ENCODE measurements at regions not wholly inside any gene's neighbourhood (a gene's known extent, or its start where the extent isn't known, plus 50 kb on each side); places are given as distances from the start of the nearest gene placed in this dataset.

GRCh38 chr10:80701706-80702105, 164.0 kb downstream of the SH2D4B start:
- no peak for DNase-seq
- Histone ChIP-seq H3K9me3 (no peaks in the 10 kb centered on the region), H3K27ac (no peak overlapping the region), H3K36me3 (no peaks in the 10 kb centered on the region), H3K27me3 (no peaks in the 10 kb centered on the region), H3K4me1 (no peaks in the 10 kb centered on the region), H3K4me3 (replicated peaks in 1 of 3) (no peak overlapping the region)
- intact Hi-C loops (cut with DNase I), result no loop called here
- TF ChIP-seq CTCF (IDR thresholded peaks at IDR 0.05) (no peak), POLR2A (IDR thresholded peaks at IDR 0.05) (no peak)
- WGBS, 2 donors, result 82 to 90% methylated on average over 2 of the region's 2 CpGs

- H3K36me3 ChIP-seq, result no peaks in the 10 kb centered on the region
- no peaks in the 10 kb centered on the region for H3K27me3 ChIP-seq
- H3K4me3 ChIP-seq (replicated peaks in 1 of 3), result no peak overlapping the region
- H3K4me1 ChIP-seq, result no peaks in the 10 kb centered on the region
- intact Hi-C loops (cut with DNase I), result no loop called here
- no peak for DNase-seq
- H3K27ac ChIP-seq, result no peak overlapping the region
- no peaks in the 10 kb centered on the region for H3K9me3 ChIP-seq
- 82 to 87% methylated on average over 6 of the region's 6 CpGs for WGBS, 2 donors
- TF ChIP-seq CTCF (IDR thresholded peaks at IDR 0.05), result no peak
- no peak for TF ChIP-seq POLR2A (IDR thresholded peaks at IDR 0.05)
Measured at GRCh38 chr10:80702143-80702542, 164.4 kb downstream of the SH2D4B start.

DNA sequence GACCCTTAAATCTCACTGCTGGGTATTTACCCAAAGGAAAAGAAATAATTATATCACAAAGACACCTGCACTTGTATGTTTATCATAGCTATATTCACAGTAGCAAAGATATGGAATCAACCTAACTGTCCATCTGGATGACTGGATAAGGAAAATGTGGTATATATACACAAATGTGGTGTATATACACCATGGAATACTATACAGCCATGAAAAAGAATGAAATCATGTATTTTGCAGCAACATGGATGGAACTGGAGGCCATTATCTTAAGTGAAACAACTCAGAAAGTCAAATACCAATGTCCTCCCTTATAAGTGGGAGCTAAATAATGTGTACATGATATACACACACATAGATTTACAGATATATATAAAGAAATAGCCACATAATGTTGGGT, 168.2 kb downstream of the SH2D4B start:
- intact Hi-C loops (cut with DNase I), result no loop called here
- no peaks in the 10 kb centered on the region for H3K36me3 ChIP-seq
- H3K4me3 ChIP-seq (replicated peaks in 1 of 3), result no peak overlapping the region
- TF ChIP-seq POLR2A (IDR thresholded peaks at IDR 0.05), result no peak
- TF ChIP-seq CTCF (IDR thresholded peaks at IDR 0.05), result no peak
- no peaks in the 10 kb centered on the region for H3K4me1 ChIP-seq
- no peaks in the 10 kb centered on the region for H3K27me3 ChIP-seq
- no peaks in the 10 kb centered on the region for H3K9me3 ChIP-seq
- no peak for DNase-seq
- no peak overlapping the region for H3K27ac ChIP-seq

DNA sequence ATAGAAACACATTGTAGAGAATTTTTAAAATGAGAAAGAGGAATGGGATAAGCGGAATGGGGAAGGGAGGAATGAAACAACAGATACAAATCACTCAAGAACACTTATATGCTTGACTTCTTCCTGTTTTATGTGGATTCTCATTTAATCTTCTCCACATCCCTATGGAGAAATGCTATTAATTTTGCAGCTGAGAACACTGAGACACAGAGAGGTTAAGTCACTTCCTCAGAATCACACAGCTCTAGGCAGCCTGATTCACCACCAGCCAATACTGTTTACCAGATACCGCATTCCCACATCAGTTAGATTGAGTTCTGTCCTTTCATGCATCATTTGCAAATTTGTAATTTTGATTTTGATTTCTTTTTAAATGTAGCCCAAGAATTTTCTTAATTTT, 170.5 kb downstream of the SH2D4B start:
- WGBS, 2 donors, result 96 to 97% methylated on average over 2 of the region's 2 CpGs
- Histone ChIP-seq H3K27me3 (no peaks in the 10 kb centered on the region), H3K27ac (no peak overlapping the region), H3K36me3 (no peaks in the 10 kb centered on the region), H3K4me1 (no peaks in the 10 kb centered on the region), H3K9me3 (no peaks in the 10 kb centered on the region), H3K4me3 (replicated peaks in 1 of 3) (no peak overlapping the region)
- DNase-seq, result no peak
- TF ChIP-seq POLR2A (IDR thresholded peaks at IDR 0.05) (no peak), CTCF (IDR thresholded peaks at IDR 0.05) (no peak)
- intact Hi-C loops (cut with DNase I), result no loop called here

DNA sequence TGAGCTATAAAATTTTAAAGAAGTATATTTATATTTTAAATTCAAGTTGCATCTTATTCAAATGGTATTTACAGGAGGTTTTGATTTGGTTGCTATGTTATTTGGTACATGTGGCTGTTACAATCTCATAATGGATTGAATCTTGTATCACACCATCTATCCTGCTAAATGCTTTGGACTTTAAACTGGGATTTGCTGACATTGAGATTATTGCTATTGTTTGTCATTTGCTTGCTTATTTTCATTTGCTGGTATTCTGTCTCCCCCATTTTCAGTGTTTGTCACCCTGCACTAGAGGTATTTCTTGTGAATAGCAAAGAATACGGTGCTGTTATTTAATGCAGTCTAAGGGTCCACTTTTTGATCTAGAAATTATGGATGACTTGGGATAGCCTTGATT, 171.1 kb downstream of the SH2D4B start:
- no peaks in the 10 kb centered on the region for H3K9me3 ChIP-seq
- TF ChIP-seq POLR2A (IDR thresholded peaks at IDR 0.05) (no peak), CTCF (IDR thresholded peaks at IDR 0.05) (no peak)
- no peak overlapping the region for H3K27ac ChIP-seq
- no peak for DNase-seq
- H3K4me1 ChIP-seq, result no peaks in the 10 kb centered on the region
- no peaks in the 10 kb centered on the region for H3K27me3 ChIP-seq
- H3K36me3 ChIP-seq, result no peaks in the 10 kb centered on the region
- intact Hi-C loops (cut with DNase I), result no loop called here
- H3K4me3 ChIP-seq (replicated peaks in 1 of 3), result no peak overlapping the region
- whole genome bisulfite sequencing, 2 donors, result 89 to 95% methylated on average over 1 of the region's 1 CpG
